Loucy (cell line): ENCODE measurements at regions not wholly inside any gene's neighbourhood (a gene's known extent, or its start where the extent isn't known, plus 50 kb on each side); places are given as distances from the start of the nearest gene placed in this dataset.

Experiments
- H2AFZ ChIP-seq: fragments of 200-600 bp; sonication (generic); 2 replicates; pipeline ENCODE4 v1.6.0; 2016; ENCODE audit warnings: antibody characterized with exemption, mild to moderate bottlenecking, low read length, moderate library complexity
- H3F3A ChIP-seq: fragments of 200-600 bp; 2 replicates; pipeline ENCODE4 v1.6.0; 2016; ENCODE audit warnings: antibody characterized with exemption, low read depth, mild to moderate bottlenecking
- H3K27me3 ChIP-seq: fragments of 200-600 bp; sonication (generic); 2 replicates; pipeline ENCODE4 v1.6.1; 2014; ENCODE audit warnings: low read length, mild to moderate bottlenecking; ENCODE audit not compliant: insufficient read depth, poor library complexity, severe bottlenecking
- H3K36me3 ChIP-seq: fragments of 200-600 bp; sonication (generic); 2 replicates; pipeline ENCODE4 v1.6.1; 2016; ENCODE audit warnings: low read length; ENCODE audit not compliant: insufficient read depth
- H3K4me1 ChIP-seq: fragments of 200-600 bp; sonication (generic); 2 replicates; pipeline ENCODE4 v1.5.1; 2014; ENCODE audit warnings: low read length, mild to moderate bottlenecking; ENCODE audit not compliant: insufficient read depth, poor library complexity, severe bottlenecking
- H3K4me2 ChIP-seq: fragments of 200-600 bp; sonication (generic); 2 replicates; pipeline ENCODE4 v1.6.0; 2014; ENCODE audit warnings: antibody characterized with exemption, low read length, low read depth, mild to moderate bottlenecking; ENCODE audit not compliant: poor library complexity, severe bottlenecking
- H3K4me3 ChIP-seq: fragments of 200-600 bp; sonication (generic); 2 replicates; pipeline ENCODE4 v1.5.1; 2014; ENCODE audit warnings: low read length, mild to moderate bottlenecking, mixed read lengths; ENCODE audit not compliant: poor library complexity, severe bottlenecking
- H3K79me2 ChIP-seq: fragments of 200-600 bp; sonication (generic); 2 replicates; pipeline ENCODE4 v1.6.1; 2014; ENCODE audit warnings: low read length; ENCODE audit not compliant: insufficient read depth
- H3K9ac ChIP-seq: fragments of 200-600 bp; sonication (generic); 2 replicates; pipeline ENCODE4 v1.6.0; 2014; ENCODE audit warnings: mild to moderate bottlenecking, low read depth, low read length, moderate library complexity; ENCODE audit not compliant: poor library complexity, severe bottlenecking
- H3K9me2 ChIP-seq: fragments of 200-600 bp; sonication (generic); replicated peaks from 2 replicates; pipeline ENCODE4 v1.6.1; 2016; ENCODE audit warnings: low read depth, low read length, mixed read lengths
- H3K9me3 ChIP-seq: fragments of 200-600 bp; sonication (generic); 2 replicates; pipeline ENCODE4 v1.6.1; 2014; ENCODE audit warnings: mild to moderate bottlenecking, antibody characterized with exemption, low read length, low read depth; ENCODE audit not compliant: insufficient read depth
- H4K20me1 ChIP-seq: fragments of 200-600 bp; sonication (generic); 2 replicates; pipeline ENCODE4 v1.6.0; 2014; ENCODE audit warnings: antibody characterized with exemption, low read length, mild to moderate bottlenecking; ENCODE audit not compliant: insufficient read depth, poor library complexity, severe bottlenecking
- CTCF ChIP-seq: fragments of 200-600 bp; sonication (generic); conservative IDR thresholded peaks from 2 replicates; pipeline ENCODE4 v1.5.1; 2014; ENCODE audit warnings: mild to moderate bottlenecking, antibody characterized with exemption, low read length
- EZH2phosphoT487 ChIP-seq: fragments of 200-600 bp; IDR thresholded peaks from 2 replicates; pipeline ENCODE4 v1.6.1; 2018; ENCODE audit warnings: antibody characterized with exemption, mild to moderate bottlenecking, moderate library complexity, borderline replicate concordance

DNA sequence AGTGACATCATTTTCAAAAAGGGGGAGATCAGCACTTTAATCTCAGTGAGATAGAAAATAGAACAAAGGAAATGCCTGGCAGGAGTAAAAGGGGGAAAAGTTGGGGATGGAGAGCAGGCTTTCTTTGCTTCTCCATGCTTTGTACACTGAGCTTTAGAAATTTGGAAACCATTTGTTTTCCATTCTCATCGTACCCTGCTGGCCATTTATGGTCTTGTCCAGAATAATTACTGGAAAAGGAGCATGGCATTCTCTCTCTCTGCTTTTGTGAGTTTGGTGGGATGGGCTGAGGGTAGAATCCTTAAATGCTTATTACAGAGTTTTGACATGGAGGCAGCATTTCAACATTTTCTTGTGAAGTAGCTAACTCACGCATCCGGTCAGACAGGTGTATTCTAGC lies 104.4 kb upstream of the FLRT2 start:
- H2AFZ ChIP-seq = no peak overlapping the region

GRCh38 chr14:85426068-85426935 lies 103.6 kb upstream of the FLRT2 start:
- H3K27me3 ChIP-seq = no peaks in the 10 kb centered on the region
- H4K20me1 ChIP-seq = no peaks in the 10 kb centered on the region
- no peaks in the 10 kb centered on the region for H3K36me3 ChIP-seq
- H3K9ac ChIP-seq = no peak overlapping the region
- TF ChIP-seq EZH2phosphoT487 (no peak), CTCF (no peak)
- no peaks in the 10 kb centered on the region for H3K79me2 ChIP-seq
- no peak overlapping the region; the same call in 1 of the 2 replicates for H2AFZ ChIP-seq
- H3K4me3 ChIP-seq = no peak overlapping the region
- peaks cover 22% of the 10 kb centered on the region for H3K4me1 ChIP-seq
- H3K9me3 ChIP-seq = no peaks in the 10 kb centered on the region
- no peaks in the 10 kb centered on the region for H3F3A ChIP-seq
- H3K4me2 ChIP-seq = no peak overlapping the region
- H3K9me2 ChIP-seq = no peaks in the 10 kb centered on the region

More for the DNA sequence above, 104.4 kb upstream of the FLRT2 start:
- Histone ChIP-seq H3K36me3 (no peaks in the 10 kb centered on the region), H3K9me3 (no peaks in the 10 kb centered on the region), H3K4me1 (peaks cover 24% of the 10 kb centered on the region), H3K9ac (no peak overlapping the region), H3K9me2 (no peaks in the 10 kb centered on the region), H3K4me2 (no peak overlapping the region), H3F3A (no peaks in the 10 kb centered on the region), H4K20me1 (no peaks in the 10 kb centered on the region), H3K27me3 (no peaks in the 10 kb centered on the region), H3K4me3 (no peak overlapping the region), H3K79me2 (no peaks in the 10 kb centered on the region)
- TF ChIP-seq EZH2phosphoT487 (no peak), CTCF (no peak)

DNA sequence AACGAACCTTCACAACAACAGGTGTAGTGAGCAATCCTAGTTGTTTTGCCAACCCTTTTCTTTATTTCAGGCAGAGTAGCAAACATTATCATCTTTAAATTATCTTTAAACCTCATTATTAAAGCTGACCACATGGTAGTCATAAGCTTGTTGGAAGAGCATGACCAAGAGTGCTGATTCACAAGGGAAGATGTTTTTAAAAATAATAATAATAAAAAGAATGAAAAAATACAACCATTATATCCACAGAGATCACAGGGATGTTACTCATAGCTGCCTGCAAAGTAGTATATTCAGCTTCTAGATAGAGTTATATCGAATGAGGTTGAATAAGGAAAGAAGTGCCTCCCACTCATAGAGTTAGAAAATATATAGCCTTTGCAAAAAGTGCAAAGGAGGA lies 101.0 kb upstream of the FLRT2 start:
- H3K27me3 ChIP-seq = no peaks in the 10 kb centered on the region
- H3K4me2 ChIP-seq = no peak overlapping the region
- no peaks in the 10 kb centered on the region for H3K79me2 ChIP-seq
- peaks cover 19% of the 10 kb centered on the region for H3K4me1 ChIP-seq
- no peaks in the 10 kb centered on the region for H4K20me1 ChIP-seq
- no peaks in the 10 kb centered on the region for H3K9me3 ChIP-seq
- H3K4me3 ChIP-seq = no peak overlapping the region
- no peaks in the 10 kb centered on the region for H3K9me2 ChIP-seq
- TF ChIP-seq EZH2phosphoT487 = no peak
- no peak for TF ChIP-seq CTCF
- no peaks in the 10 kb centered on the region for H3F3A ChIP-seq
- H3K36me3 ChIP-seq = no peaks in the 10 kb centered on the region
- no peak overlapping the region for H2AFZ ChIP-seq
- H3K9ac ChIP-seq = no peak overlapping the region
